Ascending aorta (tissue), 2 donors: ENCODE measurements at regions not wholly inside any gene's neighbourhood (a gene's known extent, or its start where the extent isn't known, plus 50 kb on each side); places are given as distances from the start of the nearest gene placed in this dataset.

Experiments
- DNase-seq, 2 donors: peaks; one replicate each; pipeline ENCODE4 v3.0.0-alpha.2; 2019; ENCODE audit warnings: low spot score in 2 of 2
- H3K27ac ChIP-seq, 2 donors: fragments of 200-600 bp; sonication (generic); one replicate each; pipeline ENCODE4 v1.5.1; 2016 to 2017; ENCODE audit warnings: mild to moderate bottlenecking in 1 of 2
- H3K27me3 ChIP-seq: fragments of 200-600 bp; sonication (generic); one replicate; pipeline ENCODE4 v1.5.1; 2017
- H3K36me3 ChIP-seq, 2 donors: fragments of 200-600 bp; sonication (generic); one replicate each; pipeline ENCODE4 v1.5.1; 2016
- H3K4me1 ChIP-seq, 2 donors: fragments of 200-600 bp; sonication (generic); one replicate each; pipeline ENCODE4 v1.5.1; 2016 to 2017; ENCODE audit warnings: mild to moderate bottlenecking in 1 of 2
- H3K4me3 ChIP-seq, 2 donors: fragments of 200-600 bp; sonication (generic); one replicate each; pipeline ENCODE4 v1.5.1; 2016 to 2017; ENCODE audit warnings: mild to moderate bottlenecking in 1 of 2
- H3K9me3 ChIP-seq, 2 donors: fragments of 200-600 bp; sonication (generic); one replicate each; pipeline ENCODE4 v1.5.1; 2016
- CTCF ChIP-seq, 3 experiments: fragments of 200-600 bp in 2 of 3; fragments of 450-650 bp in 1 of 3; sonication (generic) in 2 of 3; IDR thresholded peaks; one replicate each; pipeline ENCODE4 v1.5.1; 2016 to 2019; ENCODE audit warnings: antibody characterized with exemption in 3 of 3, mild to moderate bottlenecking in 1 of 3, moderate library complexity in 1 of 3
- intact Hi-C: fragments of 100-400 bp; cut with DNase I; formaldehyde crosslinking; loops from one replicate; pipeline ENCODE4 v1.15.1; 2023

GRCh38 chr11:16685914-16686313, 52.5 kb upstream of the C11orf58 start:
- Histone ChIP-seq H3K36me3 (no peaks in the 10 kb centered on the region), H3K27me3 (no peaks in the 10 kb centered on the region), H3K27ac (no peak overlapping the region), H3K4me1 (no peaks in the 10 kb centered on the region), H3K4me3 (no peak overlapping the region), H3K9me3 (no peaks in the 10 kb centered on the region)
- no peak for DNase-seq
- intact Hi-C loops: no loop called here
- no peak for TF ChIP-seq CTCF (IDR thresholded peaks at IDR 0.05)

- H3K27ac ChIP-seq: no peak overlapping the region
- no peak for TF ChIP-seq CTCF (IDR thresholded peaks at IDR 0.05)
- no peaks in the 10 kb centered on the region for H3K4me1 ChIP-seq
- H3K4me3 ChIP-seq: no peak overlapping the region
- no peaks in the 10 kb centered on the region for H3K36me3 ChIP-seq
- H3K27me3 ChIP-seq: no peaks in the 10 kb centered on the region
- intact Hi-C loops: no loop called here
- DNase-seq: no peak
- peaks cover 0 to 8% of the 10 kb centered on the region in 2 donors for H3K9me3 ChIP-seq
These were observed 59.9 kb upstream of the C11orf58 start for GRCh38 chr11:16678466-16679116.

GRCh38 chr11:16669799-16670415, 68.5 kb upstream of the C11orf58 start:
- Histone ChIP-seq H3K27ac (no peak overlapping the region), H3K4me1 (no peaks in the 10 kb centered on the region), H3K9me3 (peaks cover 0 to 4% of the 10 kb centered on the region in 2 donors), H3K27me3 (no peaks in the 10 kb centered on the region), H3K4me3 (no peak overlapping the region), H3K36me3 (no peaks in the 10 kb centered on the region)
- no peak for DNase-seq
- intact Hi-C loops: no loop called here
- no peak for TF ChIP-seq CTCF (IDR thresholded peaks at IDR 0.05)

- no peak for DNase-seq
- no peak for TF ChIP-seq CTCF (IDR thresholded peaks at IDR 0.05)
- intact Hi-C loops: no loop called here
- no peaks in the 10 kb centered on the region for H3K27me3 ChIP-seq
- no peak overlapping the region for H3K4me3 ChIP-seq
- no peaks in the 10 kb centered on the region for H3K36me3 ChIP-seq
- H3K27ac ChIP-seq: no peak overlapping the region
- peaks cover 0 to 6% of the 10 kb centered on the region in 2 donors for H3K9me3 ChIP-seq
- H3K4me1 ChIP-seq: no peaks in the 10 kb centered on the region
These were observed 105.9 kb upstream of the C11orf58 start for GRCh38 chr11:16632295-16633200.

GRCh38 chr11:16630651-16631050, 107.8 kb upstream of the C11orf58 start:
- Histone ChIP-seq H3K4me1 (no peaks in the 10 kb centered on the region), H3K27ac (no peak overlapping the region), H3K9me3 (peaks cover 0 to 6% of the 10 kb centered on the region in 2 donors), H3K36me3 (no peaks in the 10 kb centered on the region), H3K4me3 (no peak overlapping the region), H3K27me3 (no peaks in the 10 kb centered on the region)
- intact Hi-C loops: no loop called here
- TF ChIP-seq CTCF (IDR thresholded peaks at IDR 0.05): no peak
- no peak for DNase-seq
